Smooth muscle cell (in vitro differentiated cells): ENCODE measurements at regions not wholly inside any gene's neighbourhood (a gene's known extent, or its start where the extent isn't known, plus 50 kb on each side); places are given as distances from the start of the nearest gene placed in this dataset.

Experiments
- DNase-seq: peaks from one replicate; lab custom pipeline; 2025; ENCODE audit not compliant: unreplicated experiment; lab: John Stamatoyannopoulos, UW
- H2AFZ ChIP-seq: fragments of 200-600 bp; sonication (generic); 2 replicates; pipeline ENCODE4 v1.6.0; 2016; ENCODE audit warnings: antibody characterized with exemption, low read depth, mild to moderate bottlenecking
- H3F3A ChIP-seq: fragments of 200-600 bp; sonication (generic); 2 replicates; pipeline ENCODE4 v1.6.0; 2017; ENCODE audit warnings: antibody characterized with exemption, low read depth
- H3K27ac ChIP-seq: fragments of 200-600 bp; sonication (generic); 2 replicates; pipeline ENCODE4 v1.5.1; 2016; ENCODE audit warnings: low read depth, mild to moderate bottlenecking
- H3K27me3 ChIP-seq: fragments of 200-600 bp; sonication (generic); 2 replicates; pipeline ENCODE4 v1.6.1; 2016; ENCODE audit warnings: low read depth, mild to moderate bottlenecking
- H3K36me3 ChIP-seq: fragments of 200-600 bp; sonication (generic); 2 replicates; pipeline ENCODE4 v1.5.1; 2016; ENCODE audit warnings: low read depth
- H3K4me1 ChIP-seq: fragments of 200-600 bp; sonication (generic); 2 replicates; pipeline ENCODE4 v1.5.1; 2016; ENCODE audit warnings: low read depth
- H3K4me2 ChIP-seq: fragments of 200-600 bp; sonication (generic); 2 replicates; pipeline ENCODE4 v1.6.0; 2016; ENCODE audit warnings: mild to moderate bottlenecking
- H3K4me3 ChIP-seq: fragments of 200-600 bp; sonication (generic); 2 replicates; pipeline ENCODE4 v1.5.1; 2016; ENCODE audit warnings: mild to moderate bottlenecking
- H3K79me2 ChIP-seq: fragments of 200-600 bp; sonication (generic); 2 replicates; pipeline ENCODE4 v1.6.0; 2016; ENCODE audit warnings: low read depth, mild to moderate bottlenecking
- H3K9ac ChIP-seq: fragments of 200-600 bp; sonication (generic); 2 replicates; pipeline ENCODE4 v1.6.0; 2016; ENCODE audit warnings: low read depth
- H3K9me3 ChIP-seq: fragments of 200-600 bp; sonication (generic); replicated peaks from 2 replicates; pipeline ENCODE4 v1.5.1; 2016; ENCODE audit warnings: low read depth
- H4K20me1 ChIP-seq: fragments of 200-600 bp; sonication (generic); 2 replicates; pipeline ENCODE4 v1.6.0; 2016; ENCODE audit warnings: low read depth
- WGBS: methylation state at CpG from one replicate; pipeline ENCODE4 v1.1.7; 2016; ENCODE audit warnings: low lambda C conversion rate; 5-methylcytosine and 5-hydroxymethylcytosine counted together
- TF ChIP-seq, protein P1 (sequence below): fragments of 200-600 bp; sonication (generic); IDR thresholded peaks from 2 replicates; pipeline ENCODE4 v1.5.1; 2017; ENCODE audit warnings: borderline replicate concordance, mild to moderate bottlenecking, antibody characterized with exemption; ENCODE audit not compliant: insufficient read depth, poor library complexity, severe bottlenecking

DNA sequence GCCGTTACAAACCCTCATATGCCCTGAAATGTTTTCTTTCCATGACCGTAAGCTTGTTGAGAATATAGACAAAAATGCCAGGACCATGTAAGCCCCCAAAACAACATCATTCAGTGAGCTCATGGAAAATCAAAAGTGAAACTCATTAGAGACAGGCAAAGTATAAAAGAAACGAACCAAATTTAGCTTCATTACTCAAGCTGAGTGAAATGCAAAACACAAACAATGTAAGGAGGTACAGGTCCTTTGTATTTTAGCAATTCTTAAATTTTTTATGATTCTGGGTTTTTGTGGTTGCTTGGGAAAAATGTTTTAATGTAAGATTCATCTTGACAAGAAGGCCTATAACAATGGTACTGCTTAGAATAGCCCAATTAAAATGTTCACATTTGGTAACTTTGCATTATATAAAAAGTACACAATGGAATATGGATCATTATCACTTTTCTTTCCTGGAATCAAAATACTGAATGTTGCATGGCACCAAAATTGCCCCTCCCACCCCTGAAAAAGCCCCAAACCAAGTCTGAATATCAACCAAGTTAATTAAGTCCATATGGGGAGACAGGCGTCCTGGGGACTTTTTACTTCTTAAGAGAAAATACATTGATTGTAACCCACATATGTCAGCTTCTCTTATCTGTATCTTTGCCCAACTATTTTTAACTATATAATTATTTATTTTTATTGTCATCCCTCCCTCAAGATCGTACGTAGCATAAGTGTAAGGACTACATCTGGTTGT is 247.7 kb upstream of the CDIN1 start:
- Histone ChIP-seq H3K27me3 (no peaks in the 10 kb centered on the region), H3K4me3 (no peak overlapping the region), H3K79me2 (no peaks in the 10 kb centered on the region), H3F3A (peaks cover 9% of the 10 kb centered on the region), H2AFZ (no peak overlapping the region), H3K4me2 (peak overlapping the region; percentile 5), H3K27ac (peak overlapping the region; percentile 52), H3K9ac (no peak overlapping the region), H4K20me1 (no peaks in the 10 kb centered on the region), H3K36me3 (no peaks in the 10 kb centered on the region), H3K9me3 (no peaks in the 10 kb centered on the region), H3K4me1 (no peaks in the 10 kb centered on the region)
- TF ChIP-seq, protein P1, sequence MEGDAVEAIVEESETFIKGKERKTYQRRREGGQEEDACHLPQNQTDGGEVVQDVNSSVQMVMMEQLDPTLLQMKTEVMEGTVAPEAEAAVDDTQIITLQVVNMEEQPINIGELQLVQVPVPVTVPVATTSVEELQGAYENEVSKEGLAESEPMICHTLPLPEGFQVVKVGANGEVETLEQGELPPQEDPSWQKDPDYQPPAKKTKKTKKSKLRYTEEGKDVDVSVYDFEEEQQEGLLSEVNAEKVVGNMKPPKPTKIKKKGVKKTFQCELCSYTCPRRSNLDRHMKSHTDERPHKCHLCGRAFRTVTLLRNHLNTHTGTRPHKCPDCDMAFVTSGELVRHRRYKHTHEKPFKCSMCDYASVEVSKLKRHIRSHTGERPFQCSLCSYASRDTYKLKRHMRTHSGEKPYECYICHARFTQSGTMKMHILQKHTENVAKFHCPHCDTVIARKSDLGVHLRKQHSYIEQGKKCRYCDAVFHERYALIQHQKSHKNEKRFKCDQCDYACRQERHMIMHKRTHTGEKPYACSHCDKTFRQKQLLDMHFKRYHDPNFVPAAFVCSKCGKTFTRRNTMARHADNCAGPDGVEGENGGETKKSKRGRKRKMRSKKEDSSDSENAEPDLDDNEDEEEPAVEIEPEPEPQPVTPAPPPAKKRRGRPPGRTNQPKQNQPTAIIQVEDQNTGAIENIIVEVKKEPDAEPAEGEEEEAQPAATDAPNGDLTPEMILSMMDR: no peak
- 59% methylated on average over 6 of the region's 6 CpGs for WGBS
- no peak for DNase-seq

DNA sequence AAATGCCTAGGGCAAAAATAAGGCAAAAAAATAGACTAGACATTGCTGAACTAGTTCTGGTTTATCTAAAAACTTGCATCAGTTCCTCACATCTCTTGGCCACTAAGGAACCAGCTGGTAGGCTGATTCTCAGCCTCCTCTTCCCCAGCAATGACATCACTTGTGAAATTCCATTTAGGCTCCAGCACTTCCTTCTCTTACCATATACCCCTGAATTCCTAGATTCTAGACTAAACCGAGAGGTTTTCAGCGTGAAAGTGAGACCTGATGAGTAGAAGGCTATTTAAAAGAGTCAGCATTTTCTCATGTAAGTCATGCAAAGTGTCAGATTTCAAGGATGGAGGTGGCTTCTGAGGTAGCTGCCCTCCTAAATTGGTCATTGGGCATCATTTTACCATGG is 247.1 kb upstream of the CDIN1 start:
- WGBS: 11% methylated on average over 2 of the region's 2 CpGs
- H3F3A ChIP-seq: peaks cover 9% of the 10 kb centered on the region
- H3K4me1 ChIP-seq: no peaks in the 10 kb centered on the region
- no peak for DNase-seq
- H3K4me2 ChIP-seq: peak overlapping the region; percentile 5
- no peaks in the 10 kb centered on the region for H3K27me3 ChIP-seq
- H3K27ac ChIP-seq: peak overlapping the region; percentile 52
- H3K36me3 ChIP-seq: no peaks in the 10 kb centered on the region
- TF ChIP-seq, protein P1: no peak
- H3K4me3 ChIP-seq: no peak overlapping the region
- H4K20me1 ChIP-seq: no peaks in the 10 kb centered on the region
- no peak overlapping the region for H3K9ac ChIP-seq
- no peak overlapping the region for H2AFZ ChIP-seq
- no peaks in the 10 kb centered on the region for H3K9me3 ChIP-seq
- no peaks in the 10 kb centered on the region for H3K79me2 ChIP-seq

DNA sequence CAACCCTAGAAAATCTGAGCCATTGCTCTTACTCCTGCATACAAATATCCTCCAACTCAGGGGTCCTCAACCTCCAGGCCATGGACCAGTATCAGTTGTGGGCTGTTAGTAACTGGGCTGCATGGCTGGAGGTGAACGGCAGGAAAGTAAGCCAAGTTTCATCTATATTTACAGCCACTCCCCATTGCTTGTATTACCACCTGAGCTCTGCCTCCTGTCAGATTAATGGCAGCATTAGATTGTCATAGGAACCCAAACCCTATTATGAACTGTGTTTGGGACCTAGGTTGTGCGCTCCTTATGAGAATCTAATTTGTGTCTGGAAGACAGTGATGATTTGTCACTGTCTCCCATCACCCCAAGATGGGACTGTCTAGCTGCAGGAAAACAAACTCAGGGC is 246.5 kb upstream of the CDIN1 start:
- Histone ChIP-seq H3K4me3 (no peak overlapping the region), H3K36me3 (no peaks in the 10 kb centered on the region), H3K9ac (no peak overlapping the region), H3K4me2 (no peak overlapping the region), H3K27me3 (no peaks in the 10 kb centered on the region), H3K27ac (no peak overlapping the region), H4K20me1 (no peaks in the 10 kb centered on the region), H3F3A (peaks cover 9% of the 10 kb centered on the region), H3K79me2 (no peaks in the 10 kb centered on the region), H3K4me1 (no peaks in the 10 kb centered on the region), H2AFZ (no peak overlapping the region), H3K9me3 (no peaks in the 10 kb centered on the region)
- no peak for DNase-seq
- TF ChIP-seq, protein P1: no peak
- WGBS: 100% methylated on average over 2 of the region's 2 CpGs

DNA sequence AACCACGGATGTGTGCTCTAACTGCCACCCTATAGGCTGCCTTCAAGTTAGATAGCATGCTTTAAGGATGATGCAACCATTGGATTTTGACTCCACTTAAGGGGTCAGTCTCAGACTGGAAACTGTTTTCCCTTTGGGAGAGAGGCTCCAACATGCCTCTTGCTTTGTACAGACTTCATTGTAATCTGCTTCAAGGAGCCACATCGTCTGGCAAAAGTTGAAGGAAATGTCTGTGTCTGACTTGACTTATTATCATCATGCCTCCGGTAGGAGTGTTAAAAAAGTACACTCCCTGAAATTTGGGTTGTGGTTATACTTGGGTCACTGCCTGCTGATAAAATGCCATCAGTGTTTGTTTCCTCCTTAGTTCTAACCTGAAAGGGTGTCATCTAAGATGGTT is 245.4 kb upstream of the CDIN1 start:
- Histone ChIP-seq H3K79me2 (no peaks in the 10 kb centered on the region), H3K4me3 (no peak overlapping the region), H3K27ac (peak overlapping the region; percentile 1), H3K36me3 (no peaks in the 10 kb centered on the region), H4K20me1 (no peaks in the 10 kb centered on the region), H3F3A (peaks cover 9% of the 10 kb centered on the region), H3K27me3 (no peaks in the 10 kb centered on the region), H3K9ac (no peak overlapping the region), H3K4me2 (peak overlapping the region; percentile 1), H3K4me1 (no peaks in the 10 kb centered on the region), H2AFZ (peak overlapping the region; percentile 25), H3K9me3 (no peaks in the 10 kb centered on the region)
- TF ChIP-seq, protein P1: no peak
- no peak for DNase-seq
- WGBS: 3% methylated on average over 3 of the region's 3 CpGs
